ENCODE measurements at regions not wholly inside any gene's neighbourhood (a gene's known extent, or its start where the extent isn't known, plus 50 kb on each side); places are given as distances from the start of the nearest gene placed in this dataset.

GRCh38 chr11:131025020-131025419 lies 108.7 kb upstream of the SNX19 start:
- TF ChIP-seq, protein P1, sequence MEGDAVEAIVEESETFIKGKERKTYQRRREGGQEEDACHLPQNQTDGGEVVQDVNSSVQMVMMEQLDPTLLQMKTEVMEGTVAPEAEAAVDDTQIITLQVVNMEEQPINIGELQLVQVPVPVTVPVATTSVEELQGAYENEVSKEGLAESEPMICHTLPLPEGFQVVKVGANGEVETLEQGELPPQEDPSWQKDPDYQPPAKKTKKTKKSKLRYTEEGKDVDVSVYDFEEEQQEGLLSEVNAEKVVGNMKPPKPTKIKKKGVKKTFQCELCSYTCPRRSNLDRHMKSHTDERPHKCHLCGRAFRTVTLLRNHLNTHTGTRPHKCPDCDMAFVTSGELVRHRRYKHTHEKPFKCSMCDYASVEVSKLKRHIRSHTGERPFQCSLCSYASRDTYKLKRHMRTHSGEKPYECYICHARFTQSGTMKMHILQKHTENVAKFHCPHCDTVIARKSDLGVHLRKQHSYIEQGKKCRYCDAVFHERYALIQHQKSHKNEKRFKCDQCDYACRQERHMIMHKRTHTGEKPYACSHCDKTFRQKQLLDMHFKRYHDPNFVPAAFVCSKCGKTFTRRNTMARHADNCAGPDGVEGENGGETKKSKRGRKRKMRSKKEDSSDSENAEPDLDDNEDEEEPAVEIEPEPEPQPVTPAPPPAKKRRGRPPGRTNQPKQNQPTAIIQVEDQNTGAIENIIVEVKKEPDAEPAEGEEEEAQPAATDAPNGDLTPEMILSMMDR (tag by site-specific recombination; IDR thresholded peaks at IDR 0.05), result no peak
- no peak for TF ChIP-seq ZNF292 (tag by site-specific recombination; IDR thresholded peaks at IDR 0.05; ENCODE audit: borderline replicate concordance, low read depth)
- no peak for TF ChIP-seq KLF10 (tag by site-specific recombination; IDR thresholded peaks at IDR 0.05)
- TF ChIP-seq, protein P2, sequence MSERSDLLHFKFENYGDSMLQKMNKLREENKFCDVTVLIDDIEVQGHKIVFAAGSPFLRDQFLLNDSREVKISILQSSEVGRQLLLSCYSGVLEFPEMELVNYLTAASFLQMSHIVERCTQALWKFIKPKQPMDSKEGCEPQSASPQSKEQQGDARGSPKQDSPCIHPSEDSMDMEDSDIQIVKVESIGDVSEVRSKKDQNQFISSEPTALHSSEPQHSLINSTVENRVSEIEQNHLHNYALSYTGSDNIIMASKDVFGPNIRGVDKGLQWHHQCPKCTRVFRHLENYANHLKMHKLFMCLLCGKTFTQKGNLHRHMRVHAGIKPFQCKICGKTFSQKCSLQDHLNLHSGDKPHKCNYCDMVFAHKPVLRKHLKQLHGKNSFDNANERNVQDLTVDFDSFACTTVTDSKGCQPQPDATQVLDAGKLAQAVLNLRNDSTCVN (tag by site-specific recombination; optimal IDR thresholded peaks at IDR 0.05), result no peak
- no peak for TF ChIP-seq ZNF239 (tag by site-specific recombination; IDR thresholded peaks at IDR 0.05)
- no peak for TF ChIP-seq ZNF521 (tag by site-specific recombination; IDR thresholded peaks at IDR 0.05)
- no peak for TF ChIP-seq YY1 (tag by site-specific recombination; IDR thresholded peaks at IDR 0.05)

All from HEK293 (cell line).